NCI-H2107 treated with DMSO at 0.1 percent for 48 hours (cell line): ENCODE measurements at regions not wholly inside any gene's neighbourhood (a gene's known extent, or its start where the extent isn't known, plus 50 kb on each side); places are given as distances from the start of the nearest gene placed in this dataset.
A peak's percentile ranks its signal among the peaks of the same experiment; 100 is the strongest.
"Not testable (repeated sequence)": the region's sequence is repeated elsewhere in the genome, so short reads cannot be mapped to it uniquely, and the experiment has no call there.

Experiments
- DNase-seq: peaks from one replicate; lab custom pipeline; 2025; ENCODE audit not compliant: unreplicated experiment; lab: John Stamatoyannopoulos, UW

DNA sequence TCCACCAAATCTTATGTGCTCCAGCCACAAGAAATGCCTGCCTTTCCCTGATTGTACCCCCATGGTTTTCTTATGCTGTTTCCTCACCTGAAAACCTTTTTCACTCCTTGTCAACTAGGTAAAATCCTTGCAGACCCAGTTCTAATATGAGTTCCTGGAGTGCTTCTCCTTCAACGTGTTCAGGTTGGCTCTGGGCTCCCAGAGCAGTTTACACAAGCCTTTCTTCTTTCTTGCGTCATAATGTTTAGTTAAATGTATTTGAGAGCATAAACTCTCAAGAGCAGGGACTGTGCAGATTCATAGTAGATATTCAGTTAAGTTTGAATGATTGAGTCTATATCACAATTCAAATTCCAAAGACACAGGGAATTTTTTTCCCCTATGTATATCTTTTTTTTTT, 484.8 kb upstream of the CCDC196 start:
- DNase-seq = no peak

DNA sequence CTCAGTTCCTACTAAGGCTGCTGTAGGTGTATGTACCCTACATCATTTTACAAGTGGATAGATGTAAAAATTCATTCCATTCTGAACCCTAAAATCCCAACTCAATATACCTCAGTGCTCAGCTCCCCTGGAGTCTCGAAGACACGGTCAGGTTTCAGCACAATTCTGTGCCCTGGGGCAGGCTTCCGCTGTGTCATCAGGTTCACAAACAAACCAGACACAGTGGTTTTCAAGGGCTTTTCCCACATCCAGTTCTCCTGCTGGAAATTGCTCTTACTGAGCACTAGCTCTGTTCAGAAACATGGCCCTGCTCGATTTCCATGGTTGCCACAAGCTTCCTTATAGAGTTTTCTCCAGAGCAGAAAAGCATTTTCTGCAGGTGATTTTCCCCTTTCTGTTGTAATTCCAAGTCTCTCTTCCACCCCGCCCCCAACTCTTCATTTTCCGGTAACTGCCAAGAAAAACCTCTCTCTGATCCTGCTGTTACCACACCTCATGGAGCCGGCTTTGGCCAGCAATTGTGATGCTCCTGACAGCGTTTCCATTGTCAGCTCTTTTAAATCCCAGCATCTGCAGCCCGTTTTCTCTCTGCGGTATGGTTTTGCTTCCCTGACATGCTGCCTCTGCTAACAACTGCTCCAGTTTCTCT, 483.0 kb upstream of the CCDC196 start:
- peak; percentile 84 for DNase-seq

DNA sequence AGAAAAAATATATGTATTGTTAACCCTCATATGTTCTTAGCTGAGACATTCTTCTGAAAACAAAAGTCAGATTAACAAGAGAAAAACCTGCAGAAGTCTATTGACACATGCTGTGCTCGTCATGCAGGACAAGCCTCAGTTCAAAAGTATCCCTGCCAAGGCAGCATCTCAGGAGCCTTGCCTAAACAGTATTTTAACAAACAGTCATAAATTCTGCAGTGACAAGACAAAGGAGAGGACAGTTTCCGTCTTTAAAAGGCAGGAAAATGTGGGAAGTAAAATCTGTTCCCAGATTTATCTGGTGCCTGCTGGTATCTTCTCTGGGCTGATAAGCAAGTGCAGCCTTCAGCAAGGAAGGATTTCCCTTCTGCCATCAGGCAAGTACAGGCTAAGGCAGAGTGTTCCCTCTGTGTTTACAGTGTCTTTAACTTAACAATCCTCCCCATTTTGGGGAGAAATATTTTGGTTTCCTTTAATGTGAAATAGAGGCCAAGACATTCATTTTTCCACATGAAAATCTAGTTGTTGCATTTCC, 480.2 kb upstream of the CCDC196 start:
- no peak for DNase-seq

DNA sequence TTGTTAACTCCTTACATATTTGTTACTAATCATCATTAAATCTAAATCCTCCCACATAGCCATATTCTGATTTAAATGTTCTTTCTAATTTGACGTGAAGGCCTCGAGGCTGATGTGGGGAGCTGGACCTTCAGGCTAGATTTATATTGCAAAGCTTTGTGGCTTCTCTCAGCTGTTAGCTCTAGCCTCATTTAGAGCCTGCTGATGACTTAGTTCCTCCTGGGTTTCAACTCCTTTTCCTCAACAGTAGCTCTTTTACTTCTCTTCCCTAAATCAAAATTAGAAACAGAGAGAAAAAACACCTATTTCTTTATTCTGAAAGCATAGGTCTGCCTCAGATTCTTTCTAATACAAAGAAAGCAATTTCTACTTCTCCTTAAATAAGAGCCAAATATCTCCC, 477.5 kb upstream of the CCDC196 start:
- DNase-seq = no peak

DNA sequence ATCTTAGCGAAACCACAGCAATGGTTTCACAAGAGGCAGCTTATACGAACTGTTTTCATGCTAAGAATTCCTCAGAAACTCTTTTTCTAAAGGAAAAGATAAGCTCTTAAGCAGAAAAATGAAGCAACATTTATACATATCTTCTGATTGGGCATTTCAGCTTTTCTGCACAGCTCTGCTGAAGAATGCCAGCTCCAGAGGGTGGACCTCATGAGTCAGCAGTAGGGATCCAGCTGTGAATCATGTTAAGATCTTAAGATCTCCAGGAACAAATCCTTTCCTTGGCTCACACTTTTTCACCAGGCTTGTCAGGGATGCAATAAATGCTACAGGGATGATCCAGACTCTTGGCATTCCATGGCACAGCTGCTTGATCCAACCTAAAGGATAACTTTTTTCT, 477.1 kb upstream of the CCDC196 start:
- no peak for DNase-seq

DNA sequence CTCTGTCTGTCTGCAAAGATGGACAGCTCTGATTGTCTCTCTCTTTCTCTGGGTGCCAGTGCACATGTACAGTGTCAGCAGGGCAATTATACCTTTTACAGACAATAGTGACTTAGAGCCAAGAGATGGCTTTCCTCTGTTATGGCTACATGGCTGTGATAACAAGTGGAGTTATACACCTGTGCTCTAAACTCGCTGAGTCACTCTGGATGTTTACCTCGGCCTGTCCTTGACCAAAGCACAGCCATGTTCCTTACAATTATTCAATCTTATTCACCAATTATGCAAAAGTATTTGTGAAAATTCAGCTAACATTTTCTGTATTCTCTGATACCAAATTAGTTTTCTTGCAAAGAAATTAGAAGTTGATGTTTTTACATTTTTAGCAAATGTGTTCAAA, 475.5 kb upstream of the CCDC196 start:
- DNase-seq = no peak

DNA sequence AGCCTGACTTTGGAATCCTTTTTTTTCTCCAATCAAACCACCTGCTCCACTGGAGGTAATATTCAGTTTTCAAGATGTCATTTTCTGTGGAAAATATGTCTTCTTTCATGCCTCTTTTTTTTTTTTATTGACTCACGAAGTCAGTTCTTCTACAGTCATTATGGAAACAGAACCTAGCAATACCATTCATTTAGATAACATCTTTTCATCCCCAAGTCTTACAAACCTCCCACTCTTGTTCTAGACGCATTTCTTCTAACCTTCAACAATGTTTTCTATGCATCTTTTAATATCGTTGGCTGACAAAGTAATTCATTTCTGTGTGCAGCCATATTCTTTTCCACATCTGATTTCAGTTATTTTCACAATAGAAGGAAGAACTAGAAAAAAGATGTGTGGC, 474.3 kb upstream of the CCDC196 start:
- DNase-seq = no peak

DNA sequence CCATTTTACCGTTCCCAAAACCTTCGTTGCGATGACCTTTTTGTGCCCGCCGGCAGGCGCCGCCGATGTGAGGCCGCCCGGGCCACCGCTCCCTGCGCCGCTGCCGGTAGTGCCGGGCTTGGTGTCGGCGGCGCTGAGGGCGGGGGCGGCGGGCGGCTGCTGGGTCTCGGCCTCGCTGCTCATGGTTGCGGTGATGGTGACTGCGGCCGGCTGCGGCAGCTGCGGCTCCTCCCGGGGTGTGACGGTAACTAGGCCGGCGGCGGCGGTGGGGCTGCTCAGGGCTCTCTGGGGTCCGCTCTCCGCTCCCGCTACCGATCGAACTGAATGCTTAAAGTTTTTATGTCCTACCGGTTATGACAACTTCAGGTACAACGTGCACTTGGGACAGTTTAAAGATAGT, 472.6 kb upstream of the CCDC196 start:
- DNase-seq = not testable (repeated sequence)

DNA sequence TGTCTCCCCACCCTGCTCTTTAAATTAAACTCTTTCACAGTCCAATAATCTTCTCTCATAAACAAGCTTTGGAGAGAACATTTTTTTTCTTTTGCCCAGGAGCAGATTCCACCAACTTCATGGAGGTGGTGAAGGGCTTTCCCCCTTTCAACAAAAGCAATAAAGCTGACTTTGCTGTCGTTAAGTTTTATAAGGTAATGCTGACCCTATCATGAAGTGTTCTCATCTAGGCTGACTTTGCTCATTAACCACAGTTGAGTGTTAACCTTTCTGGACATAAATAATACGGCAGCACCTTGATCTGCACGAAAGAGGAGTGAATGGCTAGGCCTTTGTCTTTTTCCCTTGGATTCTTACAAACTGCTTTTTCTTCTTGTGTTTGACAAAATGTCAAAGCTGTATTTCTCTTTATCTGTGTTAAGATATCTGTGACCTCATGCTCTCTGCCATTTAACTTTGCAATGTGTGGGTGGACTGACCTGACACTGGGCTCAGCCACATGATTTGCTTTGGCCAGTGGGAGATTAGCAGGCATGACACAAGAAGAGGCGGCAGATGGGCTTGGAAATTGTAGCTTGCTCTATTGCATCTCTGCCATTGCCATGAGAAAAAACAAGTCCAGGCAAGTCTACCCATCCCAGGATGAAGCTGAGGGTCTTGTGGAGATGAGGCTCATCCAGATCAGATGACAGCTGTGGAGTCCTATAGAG, 470.9 kb upstream of the CCDC196 start:
- DNase-seq = no peak

DNA sequence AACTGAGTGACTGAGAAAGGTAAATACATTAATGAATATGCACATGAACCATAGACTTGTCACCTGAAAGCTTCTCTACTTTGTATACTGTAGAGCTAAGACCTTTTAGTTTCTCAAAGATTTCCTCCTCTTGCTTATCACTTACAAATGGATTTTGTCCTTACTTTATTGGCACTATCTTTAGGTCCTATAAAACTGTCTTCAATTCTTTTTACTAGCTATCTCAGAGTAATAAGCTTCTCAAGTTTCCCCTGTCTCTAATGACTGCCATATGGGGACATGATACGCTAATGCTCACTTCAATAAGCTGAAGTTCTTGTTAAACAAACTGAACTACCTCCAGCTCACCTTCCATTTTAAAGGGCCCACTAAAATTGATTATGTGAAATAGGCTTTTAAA, 468.2 kb upstream of the CCDC196 start:
- DNase-seq = no peak

DNA sequence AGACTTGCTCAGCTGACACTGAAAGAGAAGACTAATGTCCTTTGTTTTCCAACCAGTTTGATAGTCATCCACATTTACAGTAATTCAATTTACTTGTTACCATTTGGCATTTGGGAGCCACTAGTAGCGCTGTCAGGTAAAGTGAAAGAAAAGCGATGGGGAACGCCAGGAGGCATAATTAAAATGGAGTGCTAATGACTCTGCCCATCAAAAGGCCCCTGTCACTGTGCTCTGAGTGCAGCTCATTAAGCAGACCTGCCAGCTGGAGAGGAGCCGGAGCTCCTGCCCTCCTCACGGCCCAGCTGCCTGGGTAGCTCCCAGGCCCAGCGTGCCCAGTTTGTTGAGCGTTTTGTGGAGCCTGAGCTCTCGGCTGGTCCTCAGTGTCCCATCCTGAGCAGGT, 463.6 kb upstream of the CCDC196 start:
- DNase-seq = no peak

DNA sequence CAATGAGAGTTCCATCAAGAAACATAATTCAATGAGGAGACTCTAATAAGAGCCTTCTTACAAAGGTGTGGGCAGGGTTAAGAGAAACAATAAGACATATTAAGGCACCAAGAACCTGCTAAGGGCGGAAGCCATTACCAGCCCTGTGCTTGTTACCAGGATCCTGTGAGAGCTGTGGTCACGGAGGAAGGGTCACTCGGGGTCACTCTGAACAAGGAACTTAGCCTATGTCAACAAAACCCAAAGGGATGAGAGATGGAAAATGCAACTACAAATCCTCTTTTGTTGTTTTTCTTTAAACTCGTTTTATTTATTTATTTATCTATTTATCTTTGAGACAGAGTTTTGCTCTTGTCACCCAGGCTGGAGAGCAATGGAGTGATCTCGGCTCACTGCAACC, 460.4 kb upstream of the CCDC196 start:
- no peak for DNase-seq

DNA sequence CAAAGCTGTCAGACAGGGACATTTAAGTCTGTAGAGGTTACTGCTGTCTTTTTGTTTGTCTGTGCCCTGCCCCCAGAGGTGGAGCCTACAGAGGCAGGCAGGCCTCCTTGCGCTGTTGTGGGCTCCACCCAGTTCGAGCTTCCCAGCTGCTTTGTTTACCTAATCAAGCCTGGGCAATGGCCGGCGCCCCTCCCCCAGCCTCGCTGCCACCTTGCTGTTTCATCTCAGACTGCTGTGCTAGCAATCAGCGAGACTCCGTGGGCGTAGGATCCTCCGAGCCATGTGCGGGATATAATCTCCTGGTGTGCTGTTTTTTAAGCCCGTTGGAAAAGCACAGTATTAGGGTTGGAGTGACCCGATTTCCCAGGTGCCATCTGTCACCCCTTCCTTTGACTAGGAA, 454.2 kb upstream of the CCDC196 start:
- not testable (repeated sequence) for DNase-seq

DNA sequence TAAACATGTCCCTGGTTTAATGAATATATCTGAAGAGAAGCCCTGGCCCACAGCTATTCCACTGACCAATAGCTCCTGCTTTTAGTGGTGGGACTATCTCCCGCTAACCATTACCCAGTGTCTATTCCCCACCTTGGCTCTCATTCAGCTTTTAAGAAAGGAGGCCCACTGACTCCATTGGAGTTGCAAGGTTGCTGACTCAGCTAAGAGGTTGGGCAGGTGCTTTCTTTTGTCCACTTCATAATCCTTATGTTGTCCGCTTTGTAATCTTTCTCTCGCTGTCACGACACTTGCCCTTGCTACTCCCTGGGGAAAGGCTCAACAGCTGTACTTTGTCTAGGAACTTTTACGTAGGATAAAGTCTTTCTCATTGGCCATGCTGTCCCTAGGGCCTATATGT, 453.4 kb upstream of the CCDC196 start:
- DNase-seq = no peak

DNA sequence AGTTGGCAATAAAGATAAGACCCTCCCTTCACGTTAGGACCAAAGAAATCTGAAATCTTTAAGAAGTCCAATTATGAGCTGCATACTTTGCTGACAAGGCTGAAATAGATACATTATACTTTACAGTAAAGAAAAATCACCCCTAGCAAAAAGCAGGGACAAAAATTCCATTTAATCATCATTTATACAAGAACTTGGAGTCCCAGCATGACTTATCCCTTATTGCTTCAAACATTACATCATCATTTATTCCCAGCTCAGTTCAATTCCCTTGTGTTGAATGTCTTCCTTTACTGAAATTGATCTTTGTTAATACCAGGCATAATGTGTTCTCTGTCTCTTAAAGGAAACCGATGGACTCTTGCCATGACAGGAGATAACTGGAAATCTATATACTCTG, 449.6 kb upstream of the CCDC196 start:
- no peak for DNase-seq

DNA sequence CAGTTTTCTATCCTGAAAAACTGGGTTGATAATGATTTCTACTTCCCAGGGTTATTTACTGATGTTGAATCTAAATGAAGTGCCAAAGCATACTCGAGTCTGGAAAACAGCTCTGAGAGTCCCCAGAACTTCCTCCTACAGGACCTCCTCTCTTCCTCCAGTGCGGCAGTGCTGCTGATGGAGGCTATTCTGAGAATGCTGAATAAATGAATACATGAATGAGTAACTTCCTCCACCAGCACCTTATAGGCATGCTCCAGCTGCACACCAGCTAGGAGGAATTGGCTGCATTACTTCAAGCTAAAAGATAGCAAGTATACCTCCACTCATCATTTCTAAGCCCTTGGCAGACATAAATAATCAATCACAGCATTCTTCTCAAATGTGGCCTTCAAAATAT, 448.8 kb upstream of the CCDC196 start:
- DNase-seq = no peak

DNA sequence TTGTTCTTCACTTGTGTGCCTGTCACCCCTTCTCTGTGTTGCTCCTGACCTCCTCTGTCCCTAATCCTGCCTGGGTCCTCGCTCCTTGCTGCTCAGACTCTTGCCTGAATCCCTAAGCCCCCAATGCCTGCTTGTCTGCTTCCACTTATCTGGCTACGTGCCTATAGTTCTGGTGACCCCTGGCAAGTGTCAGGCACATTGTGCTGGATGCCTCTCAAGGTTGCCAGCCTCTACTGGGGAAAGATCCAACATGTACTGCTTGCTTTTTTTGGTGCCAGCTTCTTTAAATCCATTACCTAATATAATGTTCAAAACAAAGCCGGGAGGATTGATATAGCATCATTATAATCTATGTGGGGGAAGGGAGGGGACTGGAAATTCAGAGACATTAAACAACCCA, 448.0 kb upstream of the CCDC196 start:
- no peak for DNase-seq

DNA sequence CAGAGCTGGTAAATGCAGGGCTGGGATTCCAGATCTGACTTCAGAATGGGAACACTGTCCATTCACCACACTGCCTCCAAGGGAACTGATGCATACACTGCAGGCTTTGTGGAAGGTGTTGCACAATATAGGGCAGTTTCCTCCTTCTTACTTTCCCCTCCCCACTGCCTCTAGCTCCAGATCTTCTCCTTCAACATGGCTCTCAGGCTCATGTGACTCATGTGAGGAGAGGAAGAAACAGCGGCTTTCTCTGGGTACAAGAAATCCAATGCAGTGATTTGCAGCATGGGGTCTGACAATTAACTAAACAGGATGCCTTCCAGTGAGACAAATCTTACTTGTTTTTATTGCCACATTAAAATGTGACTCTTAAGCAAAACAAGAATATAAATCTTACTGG, 447.6 kb upstream of the CCDC196 start:
- DNase-seq = no peak

DNA sequence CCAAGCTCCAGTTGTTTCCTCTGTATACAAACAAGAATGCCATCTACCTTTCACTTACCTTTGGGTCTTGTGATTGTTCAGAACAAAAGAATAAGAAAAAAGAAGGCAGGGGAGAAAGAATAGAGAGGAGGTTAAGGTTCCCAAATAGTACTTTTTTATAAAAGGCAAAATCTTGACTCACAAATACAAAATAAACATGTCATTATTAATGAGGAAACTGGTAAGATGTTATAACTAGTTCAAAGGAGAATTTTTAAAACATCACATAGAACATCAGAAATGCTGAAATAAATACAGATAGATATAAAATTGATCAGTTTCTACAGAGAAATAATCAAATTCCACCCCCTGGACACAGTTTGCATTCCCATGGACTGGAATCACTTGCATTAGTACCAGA, 446.7 kb upstream of the CCDC196 start:
- no peak for DNase-seq

DNA sequence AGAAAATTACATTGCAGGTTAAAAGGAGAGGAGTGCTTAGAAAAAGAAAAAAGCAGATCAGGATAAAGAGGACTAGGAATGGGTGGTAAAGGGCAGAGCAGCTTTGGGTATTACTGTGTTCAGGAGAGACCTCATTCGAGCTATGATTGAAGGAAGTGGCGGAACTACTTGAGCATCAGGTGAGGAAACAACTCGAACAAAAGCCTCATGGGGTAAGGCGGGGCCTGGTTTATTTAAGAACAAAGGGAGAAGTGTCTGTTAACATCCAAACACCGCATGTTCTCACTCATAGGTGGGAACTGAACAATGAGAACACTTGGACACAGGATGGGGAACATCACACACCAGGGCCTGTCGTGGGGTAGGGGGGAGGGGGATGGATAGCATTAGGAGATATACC, 444.6 kb upstream of the CCDC196 start:
- DNase-seq = peak; percentile 45

DNA sequence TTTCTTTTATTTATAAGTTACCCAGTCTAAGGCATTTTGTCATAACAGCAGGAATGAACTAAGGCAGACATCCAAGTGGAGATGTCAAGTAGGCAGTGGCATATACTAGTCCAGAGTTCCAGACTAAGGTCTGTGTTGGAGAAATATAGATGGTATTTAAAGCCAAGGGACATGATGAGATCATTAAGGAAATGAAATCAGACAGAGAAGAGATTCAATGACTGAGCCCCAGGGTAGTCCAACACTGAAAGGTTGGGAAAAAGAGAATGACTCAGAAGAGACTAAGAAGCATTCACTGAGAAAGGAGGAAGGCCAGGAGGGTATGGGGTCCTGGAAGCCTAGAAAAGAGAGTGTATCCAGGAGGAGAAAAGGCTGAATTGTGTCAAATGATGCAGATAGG, 442.2 kb upstream of the CCDC196 start:
- DNase-seq = no peak

DNA sequence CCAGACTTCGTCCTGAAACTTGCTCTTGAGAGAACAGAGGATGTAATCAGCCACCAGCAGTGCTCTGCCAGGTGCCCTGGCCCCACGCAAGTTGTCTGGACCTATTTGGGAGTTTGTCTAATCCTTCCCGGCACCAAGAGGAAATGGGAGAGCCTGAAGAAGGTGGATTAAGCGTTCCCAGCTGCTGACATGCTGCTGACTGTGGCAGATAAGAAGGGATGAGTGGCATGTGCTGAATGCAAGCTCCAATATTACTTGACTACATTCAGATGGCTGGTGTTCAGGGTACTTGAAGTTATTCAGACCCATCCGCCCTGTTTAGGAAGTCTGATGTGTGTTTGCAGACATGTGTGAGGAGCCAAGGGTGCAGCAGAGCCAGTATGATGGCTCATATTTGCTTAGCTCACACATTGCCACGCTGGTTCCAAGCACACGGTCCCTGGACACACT, 440.6 kb upstream of the CCDC196 start:
- DNase-seq = no peak

DNA sequence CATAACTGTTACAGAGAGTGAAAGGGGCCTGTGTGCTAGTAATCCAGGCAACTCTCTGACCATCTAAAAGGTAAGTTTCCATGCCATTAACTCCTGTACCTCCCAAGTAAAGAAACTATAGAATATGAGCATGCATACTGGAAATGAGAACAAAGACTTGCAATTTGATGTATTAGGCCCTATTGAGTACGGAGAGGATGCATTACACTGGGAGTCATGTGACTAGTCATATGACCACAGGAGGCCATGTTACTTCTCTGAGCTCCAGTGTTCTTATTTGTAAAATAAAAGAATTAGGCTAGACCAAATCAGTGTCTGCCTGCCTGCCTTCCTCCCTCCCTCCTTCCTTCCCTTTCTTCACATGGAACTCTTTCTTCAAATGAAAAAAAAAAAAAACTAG, 440.1 kb upstream of the CCDC196 start:
- no peak for DNase-seq
